Lung (tissue), 11 donors: ENCODE measurements at regions not wholly inside any gene's neighbourhood (a gene's known extent, or its start where the extent isn't known, plus 50 kb on each side); places are given as distances from the start of the nearest gene placed in this dataset.

Source experiments
- ATAC-seq: fragments of 200-7000 bp; cut with Tn5 transposase; one replicate; pipeline ENCODE4 v1.9.1; 2020; ENCODE audit warnings: moderate number of reproducible peaks; ENCODE audit not compliant: insufficient read depth, low FRiP score
- DNase-seq, 3 donors: peaks; one replicate each; pipeline ENCODE4 v3.0.0-alpha.2; 2013 to 2017
- H3K27ac ChIP-seq, 2 donors: one replicate each; pipeline ENCODE4 v1.5.1; 2013; ENCODE audit warnings: mild to moderate bottlenecking in 2 of 2, moderate library complexity in 2 of 2, control low read depth in 1 of 2, inconsistent platforms in 1 of 2, low read depth in 1 of 2, low read length in 1 of 2
- H3K27me3 ChIP-seq, 3 donors: one replicate each; pipeline ENCODE4 v1.5.1; 2013; ENCODE audit warnings: low read length in 2 of 3; ENCODE audit not compliant: control insufficient read depth in 3 of 3, insufficient read depth in 3 of 3
- H3K36me3 ChIP-seq, 4 donors: one replicate each; pipeline ENCODE4 v1.5.1; 2013; ENCODE audit warnings: low read length in 4 of 4, mild to moderate bottlenecking in 1 of 4, moderate library complexity in 1 of 4; ENCODE audit not compliant: control insufficient read depth in 4 of 4, insufficient read depth in 4 of 4
- H3K4me1 ChIP-seq, 5 donors: one replicate each; pipeline ENCODE4 v1.5.1; 2013; ENCODE audit warnings: low read length in 5 of 5, mild to moderate bottlenecking in 2 of 5, moderate library complexity in 1 of 5; ENCODE audit not compliant: control insufficient read depth in 5 of 5, insufficient read depth in 5 of 5
- H3K4me3 ChIP-seq: one replicate; pipeline ENCODE4 v1.5.1; 2013; ENCODE audit warnings: mild to moderate bottlenecking, control low read depth, moderate library complexity
- H3K9ac ChIP-seq, 2 donors: one replicate each; pipeline ENCODE4 v1.5.1; 2013; ENCODE audit warnings: low read length in 2 of 2, control low read depth in 1 of 2; ENCODE audit not compliant: insufficient read depth in 1 of 2
- H3K9me3 ChIP-seq, 4 donors: one replicate each; pipeline ENCODE4 v1.5.1; 2013; ENCODE audit warnings: low read length in 3 of 4, mild to moderate bottlenecking in 1 of 4, moderate library complexity in 1 of 4; ENCODE audit not compliant: control insufficient read depth in 4 of 4, insufficient read depth in 3 of 4
- CTCF ChIP-seq: IDR thresholded peaks from 2 replicates; pipeline ENCODE4 v1.5.1; 2012; ENCODE audit warnings: mild to moderate bottlenecking; ENCODE audit errors: control extremely low read depth, extremely low read depth
- WGBS, 2 donors: extraction: QIAGEN DNeasy Blood & Tissue Kit; methylation state at CpG; one replicate each; pipeline ENCODE4 v1.1.7; 2013; 5-methylcytosine and 5-hydroxymethylcytosine counted together
- donor health status: control.
- donor health status: control.
- donor health status: Bipolar disorder and iron deficiency.
- donor health status: healthy.
- donor health status: DM: yes; HTN: yes; CAD: no.

GRCh38 chr10:121121462-121121861 is 270.3 kb downstream of the WDR11 start:
- TF ChIP-seq CTCF: no peak
- no peaks in the 10 kb centered on the region for H3K27me3 ChIP-seq
- H3K4me1 ChIP-seq: peaks cover 0 to 22% (median 11%) of the 10 kb centered on the region in 5 donors
- WGBS, 2 donors: 78 to 84% methylated on average over 7 of the region's 7 CpGs
- DNase-seq (peak in 2 of 3 donors; percentile 72 to 84), ATAC-seq (no peak)
- H3K9me3 ChIP-seq: peaks cover 0 to 6% (median 0%) of the 10 kb centered on the region in 4 donors
- H3K36me3 ChIP-seq: no peaks in the 10 kb centered on the region
- no peak overlapping the region for H3K9ac ChIP-seq
- no peak overlapping the region for H3K4me3 ChIP-seq
- no peak overlapping the region for H3K27ac ChIP-seq

DNA sequence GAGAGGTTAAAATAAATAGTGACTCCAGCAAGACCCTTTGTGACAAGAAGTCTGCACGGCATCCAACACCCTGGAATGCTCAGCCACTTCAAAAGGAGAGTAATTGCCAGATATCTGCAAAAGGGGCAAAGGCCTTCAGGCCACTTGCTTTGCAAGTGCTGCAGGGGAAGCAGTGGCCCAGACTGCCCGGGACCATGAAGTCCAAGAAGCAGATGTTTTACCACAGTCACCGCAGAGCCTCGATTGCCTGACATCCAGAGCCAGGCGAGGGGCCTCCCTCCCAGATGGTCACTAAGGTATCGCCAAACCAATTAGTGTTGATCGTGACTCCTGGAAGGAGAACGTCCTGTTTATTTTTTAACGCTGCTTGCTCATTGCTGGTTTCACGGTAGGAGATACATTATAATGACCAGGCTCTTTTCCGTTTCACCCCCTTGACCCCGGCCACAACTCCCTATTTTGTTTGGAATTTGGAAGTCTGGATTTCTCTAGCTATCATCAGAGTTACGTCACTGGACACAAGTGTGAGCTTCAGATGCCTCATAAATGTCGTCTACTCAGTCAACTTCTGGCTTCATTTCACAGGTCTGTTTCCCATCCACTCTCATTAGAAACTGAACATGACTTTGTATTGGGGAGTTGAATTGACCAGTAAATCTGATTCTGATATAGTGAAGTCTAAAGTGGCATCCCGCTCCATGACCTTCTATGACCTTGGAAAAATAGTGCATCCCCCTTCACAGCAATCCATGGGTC is 276.2 kb downstream of the WDR11 start:
- ATAC-seq: no peak
- Histone ChIP-seq H3K9ac (no peak overlapping the region), H3K27me3 (no peaks in the 10 kb centered on the region), H3K36me3 (no peaks in the 10 kb centered on the region), H3K9me3 (peaks cover 0 to 8% (median 0%) of the 10 kb centered on the region in 4 donors), H3K27ac (peak overlapping the region in 1 of 2 donors; percentile 6), H3K4me3 (no peak overlapping the region), H3K4me1 (peaks cover 0 to 38% (median 17%) of the 10 kb centered on the region in 5 donors)
- no peak for TF ChIP-seq CTCF
- DNase-seq: no peak
- 67 to 72% methylated on average over 15 of the region's 15 CpGs for WGBS, 2 donors

- peaks cover 0 to 5% (median 0%) of the 10 kb centered on the region in 4 donors for H3K9me3 ChIP-seq
- H3K36me3 ChIP-seq: no peaks in the 10 kb centered on the region
- 57 to 79% methylated on average over 10 of the region's 10 CpGs for WGBS, 2 donors
- H3K9ac ChIP-seq: no peak overlapping the region
- no peak for TF ChIP-seq CTCF
- H3K4me3 ChIP-seq: no peak overlapping the region
- DNase-seq (peak; percentile 28 to 91 (median 82)), ATAC-seq (no peak)
- H3K4me1 ChIP-seq: peaks cover 0 to 38% (median 17%) of the 10 kb centered on the region in 5 donors
- no peaks in the 10 kb centered on the region for H3K27me3 ChIP-seq
- no peak overlapping the region for H3K27ac ChIP-seq
Observed at GRCh38 chr10:121128164-121128563, 277.0 kb downstream of the WDR11 start.

DNA sequence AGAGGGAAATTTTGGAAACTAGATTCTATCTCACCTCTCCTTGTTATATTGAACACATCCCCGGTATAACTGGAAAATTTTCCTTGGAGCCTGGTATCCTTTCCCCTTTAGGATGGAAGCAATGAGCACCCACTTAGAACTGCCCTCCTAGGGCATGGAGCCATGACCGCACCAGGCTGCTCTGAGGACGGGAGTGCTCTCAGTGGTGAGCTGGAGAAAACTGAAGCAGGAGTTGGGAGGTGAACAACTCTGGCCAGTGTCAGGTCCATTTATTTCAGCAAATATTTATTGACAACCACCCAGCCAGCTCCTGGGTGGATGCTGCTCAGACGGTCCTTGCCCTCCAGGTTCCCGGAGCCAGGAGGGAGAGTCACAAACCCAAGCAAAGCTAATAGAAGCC is 278.1 kb downstream of the WDR11 start:
- WGBS, 2 donors: 59 to 69% methylated on average over 5 of the region's 5 CpGs
- DNase-seq (no peak), ATAC-seq (no peak)
- Histone ChIP-seq H3K9ac (no peak overlapping the region), H3K27me3 (no peaks in the 10 kb centered on the region), H3K4me1 (peaks cover 0 to 38% (median 17%) of the 10 kb centered on the region in 5 donors), H3K9me3 (peaks cover 0 to 5% (median 0%) of the 10 kb centered on the region in 4 donors), H3K27ac (no peak overlapping the region), H3K36me3 (no peaks in the 10 kb centered on the region), H3K4me3 (no peak overlapping the region)
- no peak for TF ChIP-seq CTCF
